OCI-LY7 (cell line): ENCODE measurements at regions not wholly inside any gene's neighbourhood (a gene's known extent, or its start where the extent isn't known, plus 50 kb on each side); places are given as distances from the start of the nearest gene placed in this dataset.

Experiments
- BruUV-seq: library from RNA; stranded (reverse); fragments of 400-500 nt; replicated peaks from 2 replicates; lab custom pipeline; 2021; lab: Mats Ljungman, UMichigan
- CTCF ChIA-PET: fragments of 300-600 bp; sonication (Branson Sonifier 250); formaldehyde crosslinking; loops from one replicate; lab custom pipeline; 2022; ENCODE audit warnings: antibody characterized with exemption; ENCODE audit not compliant: unreplicated experiment; lab: Charles Lee
- POLR2A ChIA-PET: fragments of 300-600 bp; sonication (Branson Sonifier 250); formaldehyde crosslinking; loops from one replicate; lab custom pipeline; 2022; ENCODE audit warnings: antibody characterized with exemption; lab: Charles Lee
- DNase-seq: peaks from one replicate; pipeline ENCODE4 v3.0.0-alpha.2; 2015; ENCODE audit warnings: low spot score
- H2AFZ ChIP-seq: fragments of 200-600 bp; sonication (generic), shearing (Covaris generic); 2 replicates; pipeline ENCODE4 v1.6.1; 2014; ENCODE audit warnings: mild to moderate bottlenecking, antibody characterized with exemption, low read length, moderate library complexity
- H3K27ac ChIP-seq: fragments of 200-600 bp; sonication (generic); 2 replicates; pipeline ENCODE4 v1.5.1; 2014; ENCODE audit warnings: mixed run types, low read depth, mild to moderate bottlenecking, moderate library complexity, low read length, inconsistent platforms; ENCODE audit not compliant: poor library complexity, severe bottlenecking
- H3K36me3 ChIP-seq: fragments of 200-600 bp; sonication (generic); 2 replicates; pipeline ENCODE4 v1.6.1; 2014; ENCODE audit warnings: mild to moderate bottlenecking, antibody characterized with exemption, low read length, moderate library complexity, mixed read lengths; ENCODE audit not compliant: insufficient read depth
- H3K4me1 ChIP-seq: fragments of 200-600 bp; sonication (generic); 2 replicates; pipeline ENCODE4 v1.5.1; 2014; ENCODE audit warnings: mild to moderate bottlenecking, low read length; ENCODE audit not compliant: insufficient read depth, poor library complexity, severe bottlenecking
- H3K4me2 ChIP-seq: fragments of 200-600 bp; sonication (generic); 2 replicates; pipeline ENCODE4 v1.6.1; 2014; ENCODE audit warnings: mild to moderate bottlenecking, low read length
- H3K4me3 ChIP-seq: fragments of 200-600 bp; sonication (generic); 2 replicates; pipeline ENCODE4 v1.5.1; 2014; ENCODE audit warnings: mild to moderate bottlenecking, low read depth, low read length; ENCODE audit not compliant: poor library complexity, severe bottlenecking
- H3K79me2 ChIP-seq: fragments of 200-600 bp; sonication (generic); 2 replicates; pipeline ENCODE4 v1.6.1; 2016; ENCODE audit warnings: low read depth, mild to moderate bottlenecking, low read length, moderate library complexity, mixed read lengths; ENCODE audit not compliant: insufficient read depth
- H3K9me2 ChIP-seq: fragments of 200-600 bp; sonication (generic); 2 replicates; pipeline ENCODE4 v1.6.1; 2016; ENCODE audit warnings: mild to moderate bottlenecking, low read length, mixed read lengths; ENCODE audit not compliant: insufficient read depth
- H3K9me3 ChIP-seq: fragments of 200-600 bp; sonication (generic); 2 replicates; pipeline ENCODE4 v1.6.1; 2014; ENCODE audit warnings: mild to moderate bottlenecking, mixed run types, low read length, mixed read lengths
- H4K20me1 ChIP-seq: fragments of 200-600 bp; sonication (generic); 2 replicates; pipeline ENCODE4 v1.6.1; 2014; ENCODE audit warnings: mild to moderate bottlenecking, antibody characterized with exemption, low read length, moderate library complexity, mixed read lengths; ENCODE audit not compliant: insufficient read depth
- CTCF ChIP-seq: fragments of 200-600 bp; sonication (generic); conservative IDR thresholded peaks from 2 replicates; pipeline ENCODE4 v1.5.1; 2014; ENCODE audit warnings: mild to moderate bottlenecking, antibody characterized with exemption, low read length, moderate library complexity, mixed read lengths
- EZH2phosphoT487 ChIP-seq: fragments of 200-600 bp; sonication (generic); IDR thresholded peaks from 2 replicates; pipeline ENCODE4 v1.6.1; 2018; ENCODE audit warnings: low read depth, borderline replicate concordance, mild to moderate bottlenecking, mixed run types, antibody characterized with exemption, low read length, moderate library complexity, mixed read lengths
- intact Hi-C: fragments of 100-400 bp; cut with micrococcal nuclease; formaldehyde crosslinking; loops from one replicate; pipeline ENCODE4 v1.10.0; 2022; ENCODE audit not compliant: unreplicated experiment

- intact Hi-C loops = no loop called here
Observed at GRCh38 chr12:114841557-114842251, 157.7 kb upstream of the TBX3 start.

GRCh38 chr12:114838480-114838879 lies 154.5 kb upstream of the TBX3 start:
- no peaks in the 10 kb centered on the region for H3K79me2 ChIP-seq
- no peak overlapping the region for H3K27ac ChIP-seq
- no peaks in the 10 kb centered on the region for H3K36me3 ChIP-seq
- TF ChIP-seq CTCF = no peak
- TF ChIP-seq EZH2phosphoT487 = no peak
- H3K9me3 ChIP-seq = no peaks in the 10 kb centered on the region
- intact Hi-C loops = no loop called here
- H3K4me3 ChIP-seq = no peak overlapping the region
- H3K4me1 ChIP-seq = no peaks in the 10 kb centered on the region
- POLR2A ChIA-PET = no interaction called here
- no peaks in the 10 kb centered on the region for H3K9me2 ChIP-seq
- DNase-seq = no peak
- CTCF ChIA-PET = no interaction called here
- no peaks in the 10 kb centered on the region for H4K20me1 ChIP-seq
- BruUV-seq = no TSS peak
- no peak overlapping the region for H2AFZ ChIP-seq
- no peak overlapping the region for H3K4me2 ChIP-seq

More at GRCh38 chr12:114841557-114842251, 157.7 kb upstream of the TBX3 start:
- H3K79me2 ChIP-seq = no peaks in the 10 kb centered on the region
- no peaks in the 10 kb centered on the region for H3K36me3 ChIP-seq
- no peaks in the 10 kb centered on the region for H3K9me3 ChIP-seq
- H4K20me1 ChIP-seq = no peaks in the 10 kb centered on the region
- H3K27ac ChIP-seq = no peak overlapping the region
- no TSS peak for BruUV-seq
- no peak overlapping the region for H2AFZ ChIP-seq
- ChIA-PET CTCF (no interaction called here), POLR2A (no interaction called here)
- no peak overlapping the region for H3K4me3 ChIP-seq
- H3K4me2 ChIP-seq = no peak overlapping the region
- DNase-seq = no peak
- H3K4me1 ChIP-seq = no peaks in the 10 kb centered on the region
- TF ChIP-seq CTCF = no peak
- no peak for TF ChIP-seq EZH2phosphoT487
- no peaks in the 10 kb centered on the region for H3K9me2 ChIP-seq

- Histone ChIP-seq H3K9me3 (no peaks in the 10 kb centered on the region), H3K4me1 (no peaks in the 10 kb centered on the region), H3K4me3 (no peak overlapping the region), H3K36me3 (no peaks in the 10 kb centered on the region), H3K4me2 (no peak overlapping the region), H3K9me2 (no peaks in the 10 kb centered on the region), H3K79me2 (no peaks in the 10 kb centered on the region), H2AFZ (no peak overlapping the region), H3K27ac (no peak overlapping the region), H4K20me1 (no peaks in the 10 kb centered on the region)
- no peak for TF ChIP-seq CTCF
- no peak for TF ChIP-seq EZH2phosphoT487
- intact Hi-C loops = no loop called here
- no peak for DNase-seq
- ChIA-PET POLR2A (no interaction called here), CTCF (no interaction called here)
- no TSS peak for BruUV-seq
Observed at GRCh38 chr12:114836609-114837008, 152.6 kb upstream of the TBX3 start.
